GM21526 (cell line): ENCODE measurements at regions not wholly inside any gene's neighbourhood (a gene's known extent, or its start where the extent isn't known, plus 50 kb on each side); places are given as distances from the start of the nearest gene placed in this dataset.
"Not testable (repeated sequence)": the region's sequence is repeated elsewhere in the genome, so short reads cannot be mapped to it uniquely, and the experiment has no call there.

Experiments
- ATAC-seq: cut with Tn5 transposase; IDR thresholded peaks from one replicate; pipeline ENCODE4 v1.9.1; 2021; ENCODE audit warnings: moderate library complexity; ENCODE audit not compliant: unreplicated experiment, low FRiP score

DNA sequence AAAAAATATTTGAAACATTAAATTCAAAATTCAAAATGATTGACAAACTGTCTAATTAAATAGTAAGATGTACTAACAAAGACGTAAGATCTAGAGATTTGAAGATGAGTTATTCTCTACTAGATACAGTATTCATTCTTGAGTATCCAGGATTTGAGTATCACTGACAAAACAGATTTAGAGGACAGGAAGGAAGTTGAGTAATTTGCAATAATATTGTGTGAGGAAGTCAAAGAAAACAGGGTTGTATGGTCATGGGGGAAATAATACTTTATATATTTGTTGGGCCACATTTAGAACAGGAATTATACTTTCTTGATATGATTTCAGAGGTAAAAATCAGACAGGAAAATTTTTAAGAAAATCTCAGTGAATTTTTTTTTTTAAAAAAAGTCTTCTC is 393.1 kb upstream of the CDIN1 start:
- ATAC-seq: no peak

GRCh38 chr15:36191459-36191858 is 388.0 kb upstream of the CDIN1 start:
- ATAC-seq: no peak

GRCh38 chr15:36195361-36196007 is 383.9 kb upstream of the CDIN1 start:
- not testable (repeated sequence) for ATAC-seq

GRCh38 chr15:36208868-36209582 is 370.4 kb upstream of the CDIN1 start:
- ATAC-seq: no peak

DNA sequence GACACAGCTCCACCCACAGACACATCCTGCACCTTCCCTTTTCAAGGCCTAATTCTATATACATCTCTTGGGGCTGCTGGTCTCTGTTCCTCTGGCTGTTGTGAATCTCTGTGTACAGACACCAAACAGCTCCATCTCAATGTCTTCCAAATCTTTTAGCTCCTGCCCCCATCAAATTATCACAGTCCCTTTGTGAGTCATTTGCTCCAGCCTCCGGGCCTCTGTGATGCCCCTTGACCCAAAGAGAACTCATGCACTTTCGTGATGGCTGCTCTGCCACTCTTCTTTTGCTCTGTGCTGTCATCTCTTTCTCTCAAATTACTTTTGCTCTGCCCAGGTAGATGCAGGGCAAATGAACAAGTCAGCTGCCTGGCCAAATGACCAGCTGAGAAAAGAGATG is 369.0 kb upstream of the CDIN1 start:
- ATAC-seq: no peak

GRCh38 chr15:36218322-36218721 is 361.1 kb upstream of the CDIN1 start:
- ATAC-seq: no peak

GRCh38 chr15:36218991-36219390 is 360.4 kb upstream of the CDIN1 start:
- ATAC-seq: no peak

DNA sequence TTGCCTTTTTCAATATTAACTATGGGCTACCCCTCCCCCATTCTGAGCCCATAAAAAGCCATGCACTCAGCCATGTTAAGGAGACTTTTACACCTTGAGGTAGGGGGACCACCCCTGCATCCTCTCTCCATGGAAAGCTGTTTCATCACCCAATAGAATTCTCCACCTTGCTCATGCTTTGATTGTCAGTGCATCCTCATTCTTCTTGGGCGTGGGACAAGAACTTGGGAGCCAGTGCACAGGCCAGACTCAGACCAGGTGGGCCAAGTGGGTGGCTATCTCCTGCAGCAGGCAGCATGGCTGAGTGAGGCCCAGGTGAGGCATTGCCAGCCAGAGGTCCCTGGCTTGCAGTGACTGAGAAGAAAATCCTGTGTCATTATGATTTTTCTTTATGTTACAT is 357.4 kb upstream of the CDIN1 start:
- no peak for ATAC-seq

DNA sequence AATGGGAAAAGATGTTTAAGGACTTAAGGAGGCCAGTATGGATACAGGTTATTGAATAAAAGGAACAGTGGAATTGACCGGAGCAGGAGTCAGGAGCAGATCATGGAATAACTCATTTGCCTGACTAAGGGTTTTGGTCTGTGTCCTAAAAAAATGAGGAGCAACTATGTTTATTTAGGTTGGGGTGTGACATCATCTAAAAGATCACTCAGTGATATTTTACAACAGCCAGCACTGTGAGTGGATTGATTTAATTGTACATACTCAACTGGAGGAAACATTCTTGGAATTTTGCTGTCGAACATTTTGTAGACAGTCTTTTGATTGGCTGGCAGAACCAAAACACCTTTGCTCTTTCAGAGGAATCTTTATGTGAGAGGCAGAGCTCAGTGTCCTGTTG is 348.6 kb upstream of the CDIN1 start:
- ATAC-seq: no peak

DNA sequence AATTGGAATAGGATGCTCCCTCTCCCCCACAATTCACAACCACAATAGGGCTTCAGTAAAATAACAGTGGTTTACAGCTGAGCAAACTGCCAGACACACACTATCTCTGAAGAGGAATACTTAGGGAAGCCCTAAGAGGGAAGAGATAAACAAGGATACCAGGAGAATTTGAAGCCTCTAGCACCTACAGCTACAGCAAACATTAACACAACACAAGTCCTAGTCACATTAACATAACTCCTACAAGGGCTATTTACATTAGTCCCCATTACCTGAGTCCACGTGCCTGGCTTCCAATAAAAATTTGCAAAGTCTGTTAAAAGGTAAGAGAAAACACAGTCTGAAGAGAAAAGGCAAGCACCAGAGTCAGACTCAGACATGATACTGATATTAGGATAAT is 346.9 kb upstream of the CDIN1 start:
- ATAC-seq: no peak

DNA sequence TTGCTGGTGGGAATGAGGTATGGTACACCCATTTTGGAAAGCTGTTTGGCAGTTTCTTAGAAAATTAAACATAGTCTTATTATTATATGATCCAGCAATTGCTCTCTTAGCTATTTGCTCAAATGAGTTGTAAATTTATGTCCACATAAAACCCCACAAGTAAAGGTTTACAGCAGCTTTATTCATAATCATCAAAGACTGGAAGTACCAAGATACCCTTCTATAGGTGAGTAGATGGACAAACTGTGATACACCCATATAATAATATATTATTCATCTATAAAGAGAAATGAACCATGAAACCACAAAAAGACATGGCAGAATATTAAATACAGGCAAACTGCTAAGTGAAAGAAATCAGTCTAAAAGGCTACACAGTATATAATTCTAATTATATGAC is 344.7 kb upstream of the CDIN1 start:
- no peak for ATAC-seq

GRCh38 chr15:36235173-36235572 is 344.3 kb upstream of the CDIN1 start:
- ATAC-seq: no peak

GRCh38 chr15:36239509-36239908 is 339.9 kb upstream of the CDIN1 start:
- ATAC-seq: no peak

DNA sequence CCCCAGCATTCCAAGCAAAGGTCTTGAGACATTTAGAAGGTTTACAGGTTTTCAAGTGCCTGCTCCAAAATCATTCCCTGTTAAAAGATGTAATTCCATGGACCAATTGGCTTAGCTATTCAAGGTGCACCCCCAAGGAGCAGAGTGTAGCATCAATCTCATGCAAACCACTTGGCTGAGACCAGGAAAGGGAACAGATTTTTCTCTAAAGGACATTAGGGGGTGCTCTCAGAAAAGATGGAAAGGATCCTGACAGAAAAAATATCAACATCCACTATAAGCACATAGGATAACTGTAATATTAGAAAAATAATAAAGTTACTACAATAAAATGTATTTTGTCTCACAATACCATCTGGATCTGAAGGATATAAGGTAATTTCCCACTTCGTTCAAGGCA is 328.0 kb upstream of the CDIN1 start:
- ATAC-seq: no peak

DNA sequence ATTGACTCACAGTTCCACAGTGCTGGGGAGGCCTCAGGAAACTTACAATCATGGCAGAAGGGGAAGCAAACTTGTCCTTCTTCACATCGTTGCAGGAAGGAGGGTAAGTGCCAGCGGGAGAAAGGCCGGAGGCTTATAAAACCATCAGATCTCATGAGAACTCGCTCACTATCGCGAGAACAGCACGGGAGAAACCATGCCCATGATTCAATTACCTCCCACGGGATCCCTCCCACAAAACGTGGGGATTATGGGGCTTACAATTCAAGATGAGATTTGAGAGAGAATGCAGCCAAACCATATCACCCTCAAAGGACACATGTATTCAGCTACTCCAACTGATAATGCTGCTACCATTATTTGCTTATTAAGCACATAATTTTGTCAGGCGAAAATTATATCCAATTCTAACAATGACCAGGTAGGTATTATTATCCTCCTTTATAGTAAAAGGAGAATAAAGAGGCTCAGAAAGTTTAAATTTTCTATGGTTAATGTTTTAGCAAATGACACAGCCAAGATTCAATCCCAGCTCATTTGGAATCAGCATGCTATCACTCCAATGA is 327.2 kb upstream of the CDIN1 start:
- no peak for ATAC-seq

DNA sequence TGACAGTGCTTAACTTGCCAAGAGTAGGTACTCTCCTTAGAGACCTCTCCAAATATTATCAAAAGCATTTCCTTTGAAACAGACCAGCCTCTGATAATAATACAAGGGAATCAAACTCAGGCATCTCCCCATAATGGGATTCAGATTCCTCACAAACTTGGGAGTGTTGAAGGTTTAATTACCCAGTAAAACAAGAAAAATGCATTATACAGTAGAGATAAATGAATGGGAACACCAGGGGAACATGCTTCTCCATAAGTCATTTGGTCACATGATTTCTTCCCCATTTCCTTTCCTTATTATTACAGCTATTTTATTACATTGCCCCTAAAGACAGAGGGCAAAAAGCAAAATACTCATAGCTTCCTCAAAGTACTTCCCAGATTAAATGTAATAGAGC is 325.0 kb upstream of the CDIN1 start:
- ATAC-seq: no peak

DNA sequence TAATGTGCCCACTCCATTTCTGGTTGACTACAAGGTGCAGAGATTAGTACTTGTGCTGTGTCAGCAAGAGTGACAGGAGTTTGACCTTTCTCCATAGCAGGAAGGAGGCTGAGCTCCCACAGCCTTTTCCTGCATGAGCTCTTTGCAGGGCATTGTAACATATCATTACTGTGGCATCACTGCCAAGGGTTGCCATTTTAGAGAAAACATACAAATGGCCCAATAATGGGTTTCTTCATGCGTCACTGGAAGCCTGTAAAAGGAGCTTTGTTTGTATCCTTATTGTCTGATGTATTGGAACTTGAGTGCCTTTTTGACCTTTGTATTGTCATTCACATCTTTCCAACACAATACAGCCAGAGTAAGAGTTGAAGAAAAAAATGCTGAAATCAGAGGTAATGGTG is 323.0 kb upstream of the CDIN1 start:
- no peak for ATAC-seq

- no peak for ATAC-seq
These were observed 315.8 kb upstream of the CDIN1 start for GRCh38 chr15:36263666-36264065.

GRCh38 chr15:36265422-36265821 is 314.0 kb upstream of the CDIN1 start:
- ATAC-seq: no peak

- ATAC-seq: no peak
These were observed 308.4 kb upstream of the CDIN1 start for GRCh38 chr15:36271048-36271447.

GRCh38 chr15:36275656-36276055 is 303.8 kb upstream of the CDIN1 start:
- no peak for ATAC-seq

DNA sequence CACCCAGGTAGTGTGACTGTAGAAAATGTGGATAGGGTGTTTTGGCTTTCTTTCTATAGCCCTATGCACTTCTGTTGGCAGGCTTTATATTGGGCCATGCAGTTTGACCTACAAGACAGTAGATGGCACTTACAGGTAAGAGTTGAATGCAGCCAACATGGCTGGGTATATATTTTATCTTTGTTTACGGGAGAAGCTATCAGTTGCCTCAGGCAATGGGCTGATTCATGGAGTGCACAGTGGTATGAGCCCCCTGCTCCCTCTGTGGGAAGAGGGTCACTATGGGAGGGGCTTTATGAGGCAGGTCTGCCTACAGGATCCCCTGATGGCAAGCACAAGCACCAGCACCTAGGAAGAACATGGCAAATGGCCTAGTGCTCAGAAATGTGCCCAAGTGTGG is 301.2 kb upstream of the CDIN1 start:
- ATAC-seq: no peak
